SJSA1 (cell line): ENCODE measurements at regions not wholly inside any gene's neighbourhood (a gene's known extent, or its start where the extent isn't known, plus 50 kb on each side); places are given as distances from the start of the nearest gene placed in this dataset.

Experiments
- DNase-seq, 2 experiments: peaks; one replicate each; pipeline ENCODE4 v3.0.0-alpha.2; 2015 to 2020; ENCODE audit warnings: low spot score in 2 of 2, low read depth in 1 of 2
- H3K27ac ChIP-seq: fragments of 250-450 bp; sonication (Bioruptor Pico); 2 replicates; pipeline ENCODE4 v1.5.1; 2020; ENCODE audit warnings: mild to moderate bottlenecking, moderate library complexity
- H3K27me3 ChIP-seq: fragments of 250-450 bp; sonication (Bioruptor Pico); replicated peaks from 2 replicates; pipeline ENCODE4 v1.5.1; 2020; ENCODE audit warnings: mild to moderate bottlenecking, moderate library complexity
- H3K36me3 ChIP-seq: fragments of 250-450 bp; sonication (Bioruptor Pico); 2 replicates; pipeline ENCODE4 v1.5.1; 2020; ENCODE audit warnings: mild to moderate bottlenecking
- H3K4me1 ChIP-seq: fragments of 250-450 bp; sonication (Bioruptor Pico); replicated peaks from 2 replicates; pipeline ENCODE4 v1.6.1; 2021; ENCODE audit warnings: mild to moderate bottlenecking
- H3K4me3 ChIP-seq: fragments of 250-450 bp; sonication (Bioruptor Pico); 2 replicates; pipeline ENCODE4 v1.5.1; 2020; ENCODE audit warnings: mild to moderate bottlenecking
- H3K9me3 ChIP-seq: fragments of 250-450 bp; sonication (Bioruptor Pico); replicated peaks from 2 replicates; pipeline ENCODE4 v1.5.1; 2020; ENCODE audit warnings: mild to moderate bottlenecking

GRCh38 chr3:144098691-144099090 lies 127.1 kb downstream of the DIPK2A start:
- Histone ChIP-seq H3K27me3 (no peaks in the 10 kb centered on the region), H3K4me1 (no peaks in the 10 kb centered on the region), H3K27ac (no peak overlapping the region), H3K9me3 (no peaks in the 10 kb centered on the region), H3K4me3 (no peak overlapping the region), H3K36me3 (no peaks in the 10 kb centered on the region)
- no peak for DNase-seq

- no peaks in the 10 kb centered on the region for H3K9me3 ChIP-seq
- no peak overlapping the region for H3K27ac ChIP-seq
- no peaks in the 10 kb centered on the region for H3K4me1 ChIP-seq
- no peak for DNase-seq
- H3K4me3 ChIP-seq, result no peak overlapping the region
- H3K36me3 ChIP-seq, result no peaks in the 10 kb centered on the region
- no peaks in the 10 kb centered on the region for H3K27me3 ChIP-seq
Measured at GRCh38 chr3:144102421-144102820, 130.8 kb downstream of the DIPK2A start.

GRCh38 chr3:144104186-144104585 lies 132.6 kb downstream of the DIPK2A start:
- no peaks in the 10 kb centered on the region for H3K27me3 ChIP-seq
- no peaks in the 10 kb centered on the region for H3K36me3 ChIP-seq
- H3K4me1 ChIP-seq, result no peaks in the 10 kb centered on the region
- DNase-seq, result no peak
- H3K4me3 ChIP-seq, result no peak overlapping the region
- H3K27ac ChIP-seq, result no peak overlapping the region
- no peaks in the 10 kb centered on the region for H3K9me3 ChIP-seq

- H3K9me3 ChIP-seq, result no peaks in the 10 kb centered on the region
- no peak for DNase-seq
- no peak overlapping the region for H3K27ac ChIP-seq
- no peak overlapping the region for H3K4me3 ChIP-seq
- H3K4me1 ChIP-seq, result no peaks in the 10 kb centered on the region
- H3K36me3 ChIP-seq, result no peaks in the 10 kb centered on the region
- H3K27me3 ChIP-seq, result no peaks in the 10 kb centered on the region
Measured at GRCh38 chr3:144104679-144105078, 133.1 kb downstream of the DIPK2A start.

- H3K36me3 ChIP-seq, result no peaks in the 10 kb centered on the region
- H3K4me1 ChIP-seq, result no peaks in the 10 kb centered on the region
- no peaks in the 10 kb centered on the region for H3K9me3 ChIP-seq
- no peak overlapping the region for H3K4me3 ChIP-seq
- H3K27me3 ChIP-seq, result no peaks in the 10 kb centered on the region
- no peak for DNase-seq
- no peak overlapping the region for H3K27ac ChIP-seq
Measured at GRCh38 chr3:144105542-144105941, 133.9 kb downstream of the DIPK2A start.

- Histone ChIP-seq H3K4me3 (no peak overlapping the region), H3K4me1 (no peaks in the 10 kb centered on the region), H3K27me3 (no peaks in the 10 kb centered on the region), H3K27ac (no peak overlapping the region), H3K36me3 (no peaks in the 10 kb centered on the region), H3K9me3 (no peaks in the 10 kb centered on the region)
- DNase-seq, result no peak
Measured at GRCh38 chr3:144106970-144107369, 135.3 kb downstream of the DIPK2A start.

GRCh38 chr3:144107923-144108322 lies 136.3 kb downstream of the DIPK2A start:
- no peak overlapping the region for H3K4me3 ChIP-seq
- DNase-seq, result no peak
- no peaks in the 10 kb centered on the region for H3K27me3 ChIP-seq
- no peaks in the 10 kb centered on the region for H3K36me3 ChIP-seq
- H3K27ac ChIP-seq, result no peak overlapping the region
- H3K9me3 ChIP-seq, result no peaks in the 10 kb centered on the region
- no peaks in the 10 kb centered on the region for H3K4me1 ChIP-seq

- no peaks in the 10 kb centered on the region for H3K36me3 ChIP-seq
- H3K4me1 ChIP-seq, result no peaks in the 10 kb centered on the region
- no peak overlapping the region for H3K4me3 ChIP-seq
- H3K27me3 ChIP-seq, result no peaks in the 10 kb centered on the region
- H3K27ac ChIP-seq, result no peak overlapping the region
- H3K9me3 ChIP-seq, result no peaks in the 10 kb centered on the region
- no peak for DNase-seq
Measured at GRCh38 chr3:144109944-144110343, 138.3 kb downstream of the DIPK2A start.

- no peak overlapping the region for H3K27ac ChIP-seq
- DNase-seq, result no peak
- no peaks in the 10 kb centered on the region for H3K36me3 ChIP-seq
- no peaks in the 10 kb centered on the region for H3K27me3 ChIP-seq
- H3K9me3 ChIP-seq, result no peaks in the 10 kb centered on the region
- no peak overlapping the region for H3K4me3 ChIP-seq
- no peaks in the 10 kb centered on the region for H3K4me1 ChIP-seq
Measured at GRCh38 chr3:144112036-144112435, 140.4 kb downstream of the DIPK2A start.

- Histone ChIP-seq H3K4me3 (no peak overlapping the region), H3K27ac (no peak overlapping the region), H3K4me1 (no peaks in the 10 kb centered on the region), H3K9me3 (no peaks in the 10 kb centered on the region), H3K36me3 (no peaks in the 10 kb centered on the region), H3K27me3 (no peaks in the 10 kb centered on the region)
- no peak for DNase-seq
Measured at GRCh38 chr3:144112437-144112836, 140.8 kb downstream of the DIPK2A start.

- Histone ChIP-seq H3K36me3 (no peaks in the 10 kb centered on the region), H3K4me3 (no peak overlapping the region), H3K27me3 (no peaks in the 10 kb centered on the region), H3K27ac (no peak overlapping the region), H3K9me3 (no peaks in the 10 kb centered on the region), H3K4me1 (no peaks in the 10 kb centered on the region)
- DNase-seq, result no peak
Measured at GRCh38 chr3:144114767-144115166, 143.1 kb downstream of the DIPK2A start.

GRCh38 chr3:144119633-144120032 lies 148.0 kb downstream of the DIPK2A start:
- Histone ChIP-seq H3K9me3 (no peaks in the 10 kb centered on the region), H3K27ac (no peak overlapping the region), H3K4me3 (no peak overlapping the region), H3K4me1 (no peaks in the 10 kb centered on the region), H3K36me3 (no peaks in the 10 kb centered on the region), H3K27me3 (no peaks in the 10 kb centered on the region)
- no peak for DNase-seq

GRCh38 chr3:144121661-144122060 lies 150.0 kb downstream of the DIPK2A start:
- no peak overlapping the region for H3K4me3 ChIP-seq
- no peak for DNase-seq
- no peaks in the 10 kb centered on the region for H3K9me3 ChIP-seq
- H3K36me3 ChIP-seq, result no peaks in the 10 kb centered on the region
- H3K27ac ChIP-seq, result no peak overlapping the region
- no peaks in the 10 kb centered on the region for H3K4me1 ChIP-seq
- no peaks in the 10 kb centered on the region for H3K27me3 ChIP-seq

GRCh38 chr3:144127014-144127413 lies 155.4 kb downstream of the DIPK2A start:
- no peak for DNase-seq

GRCh38 chr3:144127700-144128099 lies 156.1 kb downstream of the DIPK2A start:
- no peaks in the 10 kb centered on the region for H3K27me3 ChIP-seq
- H3K4me1 ChIP-seq, result no peaks in the 10 kb centered on the region
- no peak for DNase-seq
- H3K4me3 ChIP-seq, result no peak overlapping the region
- no peaks in the 10 kb centered on the region for H3K36me3 ChIP-seq
- no peaks in the 10 kb centered on the region for H3K9me3 ChIP-seq
- no peak overlapping the region for H3K27ac ChIP-seq

More at GRCh38 chr3:144127014-144127413, 155.4 kb downstream of the DIPK2A start:
- H3K36me3 ChIP-seq, result no peaks in the 10 kb centered on the region
- no peaks in the 10 kb centered on the region for H3K4me1 ChIP-seq
- no peak overlapping the region for H3K4me3 ChIP-seq
- H3K9me3 ChIP-seq, result no peaks in the 10 kb centered on the region
- H3K27me3 ChIP-seq, result no peaks in the 10 kb centered on the region
- no peak overlapping the region for H3K27ac ChIP-seq
